ENCODE measurements at regions not wholly inside any gene's neighbourhood (a gene's known extent, or its start where the extent isn't known, plus 50 kb on each side); places are given as distances from the start of the nearest gene placed in this dataset.

- no peak for DNase-seq
- intact Hi-C loops (cut with DNase I; ENCODE audit: low total_unique reads): no loop called here
- peaks cover 0 to 2% (median 0%) of the 10 kb centered on the region in 3 donors for H3K27me3 ChIP-seq
- 70 to 96% (median 85%) methylated on average over 5 of the region's 5 CpGs for WGBS, 5 donors
- H3K4me3 ChIP-seq: no peak overlapping the region
- no peak for TF ChIP-seq POLR2AphosphoS5 (IDR thresholded peaks at IDR 0.05)
- TF ChIP-seq, protein P1, sequence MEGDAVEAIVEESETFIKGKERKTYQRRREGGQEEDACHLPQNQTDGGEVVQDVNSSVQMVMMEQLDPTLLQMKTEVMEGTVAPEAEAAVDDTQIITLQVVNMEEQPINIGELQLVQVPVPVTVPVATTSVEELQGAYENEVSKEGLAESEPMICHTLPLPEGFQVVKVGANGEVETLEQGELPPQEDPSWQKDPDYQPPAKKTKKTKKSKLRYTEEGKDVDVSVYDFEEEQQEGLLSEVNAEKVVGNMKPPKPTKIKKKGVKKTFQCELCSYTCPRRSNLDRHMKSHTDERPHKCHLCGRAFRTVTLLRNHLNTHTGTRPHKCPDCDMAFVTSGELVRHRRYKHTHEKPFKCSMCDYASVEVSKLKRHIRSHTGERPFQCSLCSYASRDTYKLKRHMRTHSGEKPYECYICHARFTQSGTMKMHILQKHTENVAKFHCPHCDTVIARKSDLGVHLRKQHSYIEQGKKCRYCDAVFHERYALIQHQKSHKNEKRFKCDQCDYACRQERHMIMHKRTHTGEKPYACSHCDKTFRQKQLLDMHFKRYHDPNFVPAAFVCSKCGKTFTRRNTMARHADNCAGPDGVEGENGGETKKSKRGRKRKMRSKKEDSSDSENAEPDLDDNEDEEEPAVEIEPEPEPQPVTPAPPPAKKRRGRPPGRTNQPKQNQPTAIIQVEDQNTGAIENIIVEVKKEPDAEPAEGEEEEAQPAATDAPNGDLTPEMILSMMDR (IDR thresholded peaks at IDR 0.05): no peak
- no peak for TF ChIP-seq POLR2A (IDR thresholded peaks at IDR 0.05)
- no peak for TF ChIP-seq EP300 (IDR thresholded peaks at IDR 0.05)
- no peaks in the 10 kb centered on the region for H3K9me3 ChIP-seq
- no peaks in the 10 kb centered on the region for H3K4me1 ChIP-seq
- no peaks in the 10 kb centered on the region for H3K36me3 ChIP-seq
- H3K27ac ChIP-seq: no peak overlapping the region
These were observed 76.7 kb upstream of the TAB3 start for GRCh38 chrX:30965767-30966166.

GRCh38 chrX:30961387-30962174, 72.5 kb upstream of the TAB3 start:
- Histone ChIP-seq H3K27ac (no peak overlapping the region), H3K9me3 (no peaks in the 10 kb centered on the region), H3K4me1 (no peaks in the 10 kb centered on the region), H3K27me3 (no peaks in the 10 kb centered on the region), H3K36me3 (no peaks in the 10 kb centered on the region), H3K4me3 (no peak overlapping the region)
- intact Hi-C loops (cut with DNase I; ENCODE audit: low total_unique reads): no loop called here
- 27 to 64% (median 51%) methylated on average over 2 of the region's 2 CpGs for WGBS, 5 donors
- TF ChIP-seq POLR2AphosphoS5 (IDR thresholded peaks at IDR 0.05): no peak
- no peak for TF ChIP-seq POLR2A (IDR thresholded peaks at IDR 0.05)
- TF ChIP-seq, protein P1 (IDR thresholded peaks at IDR 0.05): no peak
- no peak for TF ChIP-seq EP300 (IDR thresholded peaks at IDR 0.05)
- DNase-seq: no peak

- Histone ChIP-seq H3K27me3 (no peaks in the 10 kb centered on the region), H3K27ac (no peak overlapping the region), H3K4me3 (no peak overlapping the region), H3K36me3 (no peaks in the 10 kb centered on the region), H3K4me1 (no peaks in the 10 kb centered on the region), H3K9me3 (no peaks in the 10 kb centered on the region)
- no peak for TF ChIP-seq EP300 (IDR thresholded peaks at IDR 0.05)
- no peak for TF ChIP-seq POLR2A (IDR thresholded peaks at IDR 0.05)
- TF ChIP-seq POLR2AphosphoS5 (IDR thresholded peaks at IDR 0.05): no peak
- TF ChIP-seq, protein P1 (IDR thresholded peaks at IDR 0.05): no peak
- no peak for DNase-seq
- intact Hi-C loops (cut with DNase I; ENCODE audit: low total_unique reads): no loop called here
- WGBS, 5 donors: 53 to 62% (median 55%) methylated on average over 6 of the region's 6 CpGs
These were observed 68.7 kb upstream of the TAB3 start for GRCh38 chrX:30957753-30958152.

- no peak for DNase-seq
- TF ChIP-seq, protein P1 (IDR thresholded peaks at IDR 0.05): no peak
- TF ChIP-seq POLR2A (IDR thresholded peaks at IDR 0.05) (no peak), EP300 (IDR thresholded peaks at IDR 0.05) (no peak), POLR2AphosphoS5 (IDR thresholded peaks at IDR 0.05) (no peak)
- Histone ChIP-seq H3K9me3 (no peaks in the 10 kb centered on the region), H3K4me1 (no peaks in the 10 kb centered on the region), H3K27me3 (no peaks in the 10 kb centered on the region), H3K4me3 (no peak overlapping the region), H3K27ac (no peak overlapping the region), H3K36me3 (no peaks in the 10 kb centered on the region)
- WGBS, 5 donors: 76 to 85% (median 79%) methylated on average over 3 of the region's 3 CpGs
- intact Hi-C loops (cut with DNase I; ENCODE audit: low total_unique reads): no loop called here
These were observed 66.6 kb upstream of the TAB3 start for GRCh38 chrX:30955687-30956086.
